ENCODE measurements at regions not wholly inside any gene's neighbourhood (a gene's known extent, or its start where the extent isn't known, plus 50 kb on each side); places are given as distances from the start of the nearest gene placed in this dataset.
A peak's percentile ranks its signal among the peaks of the same experiment; 100 is the strongest.
"Not testable (repeated sequence)": the region's sequence is repeated elsewhere in the genome, so short reads cannot be mapped to it uniquely, and the experiment has no call there.

DNA sequence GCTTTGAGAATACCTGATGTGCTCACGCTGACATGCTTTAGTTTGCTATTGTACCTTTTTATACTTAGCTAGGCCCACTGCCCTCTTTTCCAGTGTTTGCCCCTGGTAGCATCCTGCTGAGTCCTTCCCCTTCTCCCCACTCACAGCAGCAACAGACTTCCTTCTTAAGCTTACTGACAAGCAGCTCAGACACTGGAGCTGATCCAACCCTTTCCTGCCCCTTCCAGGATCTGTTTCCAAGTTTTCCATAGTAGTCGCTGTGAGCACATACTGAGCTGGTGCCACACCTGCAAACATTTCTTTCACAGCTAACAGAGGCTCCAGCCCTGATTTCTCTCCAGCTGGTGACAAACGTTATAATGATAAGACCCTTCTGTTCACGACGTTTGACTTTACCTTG is 991.4 kb upstream of the CELF4 start:
- no peak for DNase-seq

DNA sequence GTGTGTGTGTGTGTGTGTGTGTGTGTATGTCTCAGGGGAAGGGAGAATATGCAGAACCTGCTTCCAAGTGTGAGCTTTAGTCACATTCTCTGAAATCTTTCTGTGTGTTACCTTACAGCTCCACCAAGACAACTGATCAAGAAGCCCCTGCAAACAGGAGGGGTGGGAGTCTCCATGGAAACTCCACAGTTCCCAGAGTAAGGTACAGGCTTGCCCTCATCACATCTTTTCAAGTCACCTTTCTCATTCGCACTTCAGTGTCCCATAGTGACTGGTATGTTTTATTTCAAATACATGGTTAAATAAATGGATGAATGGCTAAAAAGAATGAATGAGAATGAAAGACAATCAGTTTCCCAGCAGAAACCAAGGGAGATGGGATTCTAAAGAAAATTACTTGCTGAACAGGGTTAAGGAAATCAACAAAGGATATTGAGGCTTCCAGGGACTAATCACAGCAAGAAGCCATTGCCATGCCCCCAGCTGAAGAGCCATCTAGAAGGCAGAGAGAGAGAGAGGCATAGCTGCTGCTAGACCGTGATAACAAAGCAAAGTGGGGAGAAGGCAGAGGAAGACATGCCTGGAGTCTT is 987.2 kb upstream of the CELF4 start:
- no peak for DNase-seq

DNA sequence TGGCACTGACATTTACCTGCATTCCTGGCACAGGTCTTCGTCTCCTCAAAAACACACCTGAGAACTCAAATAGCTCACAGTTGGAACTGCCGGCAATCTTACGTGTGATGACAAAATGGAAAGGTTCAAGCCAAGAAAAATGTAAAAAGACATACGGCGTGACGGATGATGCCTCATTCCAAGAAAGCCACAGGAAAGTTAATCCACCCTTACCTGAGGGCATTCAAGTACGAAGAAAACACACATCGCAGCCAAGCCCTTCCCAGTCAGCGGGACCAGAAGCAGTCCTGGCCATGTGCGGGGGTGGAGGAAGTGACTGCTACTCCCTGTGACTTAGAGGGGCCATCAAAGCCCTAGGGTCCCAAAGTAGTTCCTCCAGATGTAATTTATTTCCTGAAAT is 986.3 kb upstream of the CELF4 start:
- DNase-seq = no peak

DNA sequence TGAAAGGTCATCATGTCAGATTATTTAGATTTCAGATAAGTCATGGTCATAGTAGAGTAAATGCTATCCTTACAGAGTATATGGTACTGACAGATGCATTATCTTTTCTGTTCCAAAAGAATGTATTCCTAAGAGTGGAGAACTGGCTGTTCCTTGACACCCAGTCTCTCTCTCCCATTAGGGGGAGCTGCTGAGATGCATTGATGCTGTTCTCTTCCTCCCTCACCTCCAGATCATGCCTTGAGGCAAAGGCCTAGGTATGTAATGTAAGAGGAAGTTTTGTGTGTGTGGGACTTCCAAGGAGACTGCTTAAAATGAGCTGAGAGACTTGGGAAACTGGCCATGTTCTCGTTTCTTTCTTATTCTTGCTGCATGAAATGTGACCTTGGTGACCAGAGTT is 979.5 kb upstream of the CELF4 start:
- DNase-seq = peak; percentile 16

DNA sequence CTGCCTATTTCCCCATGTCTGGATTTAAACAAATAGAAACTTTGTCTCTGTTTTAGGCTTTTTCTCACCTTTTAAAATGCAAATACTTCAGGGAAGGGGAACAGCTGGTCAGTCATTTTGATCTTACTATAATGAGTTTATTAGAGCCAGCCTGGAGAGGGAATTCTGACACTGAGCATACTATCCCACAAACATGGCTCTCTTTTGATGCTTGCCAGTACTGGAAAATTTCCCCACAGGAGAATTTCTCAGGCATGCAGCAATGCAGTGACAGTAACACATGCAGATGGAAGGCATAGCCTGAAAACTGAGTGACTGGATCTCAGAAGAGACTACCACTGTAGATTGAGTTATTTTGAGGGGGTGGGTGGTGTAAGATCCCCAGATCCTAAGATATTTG is 974.3 kb upstream of the CELF4 start:
- DNase-seq = no peak

DNA sequence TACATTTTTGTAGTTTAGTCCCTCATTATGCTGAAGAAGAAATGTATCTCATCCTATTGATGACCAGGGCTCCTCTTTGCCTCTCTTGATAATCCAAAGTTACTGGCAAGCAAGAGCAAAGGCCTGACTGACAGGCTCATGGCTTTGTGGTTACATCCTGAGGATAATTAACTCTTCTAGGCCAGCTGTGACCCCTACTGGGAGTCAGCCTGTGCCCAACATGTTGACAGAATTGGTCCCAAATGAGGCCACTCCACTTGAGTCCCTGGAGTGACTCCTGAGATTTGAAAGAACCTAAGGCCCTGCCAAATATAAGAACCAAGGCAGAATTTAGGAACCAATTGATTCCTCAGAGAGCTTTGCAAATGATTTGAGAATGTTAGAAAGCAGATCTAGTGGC is 973.8 kb upstream of the CELF4 start:
- DNase-seq = no peak

DNA sequence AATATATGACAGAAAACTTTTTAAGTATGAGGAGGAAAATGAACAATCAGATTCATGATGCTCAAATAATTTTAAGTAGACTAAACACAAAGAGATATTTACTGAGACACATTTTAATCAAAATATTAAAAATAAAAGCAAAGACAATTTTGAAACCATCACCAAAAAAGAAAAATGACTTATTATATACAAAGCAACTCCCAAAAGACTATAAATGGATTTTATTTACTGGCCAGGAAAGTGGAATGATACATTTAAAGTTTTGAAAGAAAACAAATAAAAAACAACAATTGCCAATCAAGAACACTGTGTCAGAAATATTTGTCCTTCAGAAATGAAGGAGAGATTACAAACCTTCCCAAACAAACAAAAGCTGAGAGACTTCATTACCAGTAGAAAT is 968.5 kb upstream of the CELF4 start:
- DNase-seq = no peak

DNA sequence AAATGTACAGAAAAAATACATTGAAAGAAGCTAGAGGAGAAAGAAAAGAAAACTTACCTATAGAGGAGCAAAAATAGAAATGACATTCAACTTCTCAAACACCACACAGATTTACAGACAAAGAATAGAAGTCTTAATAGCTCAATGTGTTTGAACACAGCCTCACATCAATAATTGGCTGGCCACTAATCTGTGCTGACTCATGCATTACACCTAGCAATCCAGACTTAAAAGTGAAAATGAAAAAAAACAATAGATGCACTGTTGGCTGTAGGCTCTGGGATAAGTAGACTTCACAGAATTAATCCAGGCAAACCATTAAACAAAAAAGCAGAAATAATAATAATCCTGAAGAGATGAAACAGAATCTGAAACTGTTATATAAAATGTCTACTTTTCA is 961.3 kb upstream of the CELF4 start:
- no peak for DNase-seq

DNA sequence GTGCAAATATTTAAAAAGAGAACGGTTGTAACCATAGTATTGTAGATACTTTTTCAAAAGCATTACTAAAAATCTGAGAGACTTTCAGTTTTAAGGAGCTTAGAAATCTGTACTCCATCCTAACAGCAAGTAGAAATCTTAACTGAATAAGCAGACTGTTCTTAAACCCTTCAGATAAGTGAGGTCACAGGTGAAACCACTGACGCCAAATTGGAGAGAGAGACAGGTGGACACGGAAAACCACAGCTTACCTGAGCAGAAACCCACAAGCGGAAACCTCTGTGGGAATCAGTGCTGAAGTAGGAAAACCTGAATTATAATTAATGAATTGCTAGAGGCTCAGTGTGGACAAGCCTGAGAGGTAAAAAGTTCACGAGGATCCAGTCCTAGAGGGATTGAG is 959.4 kb upstream of the CELF4 start:
- no peak for DNase-seq

DNA sequence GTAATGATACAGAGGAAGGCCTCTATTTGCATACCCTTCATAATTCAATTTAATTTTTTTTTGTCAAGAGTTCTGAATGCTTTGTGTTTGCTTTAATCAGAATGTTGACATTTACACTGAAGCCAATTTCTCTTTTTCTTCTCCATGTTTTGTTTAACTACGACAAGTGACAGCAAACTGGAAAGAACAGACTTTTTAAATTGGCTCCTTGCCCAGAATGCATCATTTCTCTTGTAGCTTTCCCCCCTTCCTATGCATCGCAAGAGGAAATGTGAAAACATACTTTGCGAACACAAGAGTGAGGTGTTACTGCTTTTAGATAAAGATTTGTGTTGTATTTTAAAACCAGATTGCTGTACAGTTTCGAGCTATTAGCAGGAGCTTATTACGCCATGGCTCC is 955.2 kb upstream of the CELF4 start:
- DNase-seq = no peak

DNA sequence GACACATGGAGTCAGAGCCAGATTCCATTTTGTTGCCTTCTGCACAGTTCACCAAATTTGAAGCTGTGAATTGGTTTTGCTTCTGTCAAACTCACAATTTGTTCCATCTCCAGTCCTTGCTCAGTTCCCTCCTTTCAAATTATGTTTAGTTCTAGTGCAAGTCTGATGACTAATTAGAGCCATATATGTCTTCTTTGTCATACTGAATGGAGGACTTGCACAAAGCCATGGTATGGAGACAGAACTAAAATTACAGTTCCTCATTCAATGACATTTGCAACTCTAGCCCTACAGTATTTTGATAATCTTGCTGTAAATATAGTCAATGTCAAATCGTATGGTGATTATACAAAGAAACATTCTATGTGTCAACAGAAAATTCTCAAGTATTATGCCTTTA is 936.9 kb upstream of the CELF4 start:
- DNase-seq = no peak

DNA sequence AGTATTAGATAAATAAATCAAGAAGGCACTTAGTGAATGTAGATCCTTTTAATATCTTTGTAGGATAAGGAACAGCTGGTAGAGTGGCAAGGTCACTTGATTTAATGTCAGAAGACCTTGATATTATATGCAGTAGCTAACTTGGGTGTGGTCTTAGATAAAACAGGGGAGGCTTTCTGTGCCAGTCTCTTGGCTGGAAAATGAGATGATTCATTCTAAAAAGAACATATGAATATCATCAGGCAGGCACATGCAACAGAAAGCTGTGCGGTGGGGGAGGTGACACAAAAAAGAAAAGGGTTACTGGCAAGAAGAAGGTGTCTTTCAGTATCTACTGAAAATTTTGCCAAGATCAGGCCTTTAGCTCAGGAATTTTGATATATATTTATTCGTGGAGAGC is 931.7 kb upstream of the CELF4 start:
- DNase-seq = peak; percentile 56

DNA sequence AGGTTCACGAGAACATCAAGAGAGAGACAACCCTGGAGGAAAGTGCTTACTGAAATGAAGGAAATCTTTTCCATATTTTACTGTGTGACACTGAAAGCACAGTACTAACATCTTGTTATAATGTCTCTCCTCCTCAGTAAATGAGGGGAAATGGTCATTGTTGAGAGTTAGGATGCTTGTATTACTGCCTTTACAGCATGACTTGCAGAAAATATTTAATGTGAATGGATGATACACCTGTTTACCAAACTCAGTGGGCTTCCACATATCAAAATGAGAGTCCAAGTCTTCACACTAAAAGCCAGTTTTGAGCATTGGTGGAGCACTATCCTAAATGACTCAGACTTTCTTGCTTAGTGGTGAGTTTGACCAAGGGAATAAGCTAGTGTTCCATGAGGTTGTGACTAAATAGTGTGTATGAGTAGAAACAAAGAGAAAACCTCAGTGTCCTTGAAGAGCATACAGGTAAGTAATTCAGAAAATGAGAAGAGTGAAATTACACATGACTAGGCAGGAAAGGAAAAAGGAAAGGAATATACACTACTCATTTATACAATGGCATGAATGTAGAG is 930.7 kb upstream of the CELF4 start:
- DNase-seq = no peak

DNA sequence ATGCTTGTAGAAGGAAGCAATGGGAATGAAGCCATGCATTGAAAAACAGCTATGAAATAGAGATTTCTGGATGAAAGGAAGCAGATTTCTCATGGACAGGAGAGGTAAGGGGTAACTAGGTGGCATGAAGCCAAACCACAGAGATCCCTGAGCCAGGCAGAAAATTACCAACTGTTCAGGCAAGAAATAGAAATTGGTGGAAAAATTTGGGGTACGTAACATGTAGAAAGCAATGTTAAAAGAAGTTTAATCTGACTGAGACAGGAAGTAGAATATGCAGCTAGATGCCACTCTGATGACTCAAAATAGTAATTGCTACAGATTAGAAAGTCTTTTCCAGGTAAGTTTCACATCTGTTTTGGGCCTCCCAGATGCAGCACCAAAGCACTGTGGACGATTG is 928.5 kb upstream of the CELF4 start:
- no peak for DNase-seq

DNA sequence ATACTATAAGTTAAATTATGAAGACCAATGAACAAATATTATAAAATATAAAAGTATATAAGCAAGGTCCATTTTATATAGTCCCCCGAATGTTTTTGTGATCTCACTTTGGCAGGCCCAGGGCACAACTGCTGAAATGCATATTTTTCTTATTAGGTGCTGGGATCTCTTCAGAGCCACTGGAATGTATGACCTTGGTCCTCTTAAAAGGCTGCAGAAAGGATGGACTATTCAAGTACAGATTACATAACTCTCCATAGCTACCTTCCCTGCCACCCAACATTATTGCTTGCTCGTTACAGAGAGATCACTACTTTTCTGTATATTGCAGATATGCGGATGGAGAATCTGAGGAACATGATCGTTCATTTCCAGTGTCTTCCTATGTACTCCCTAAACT is 925.6 kb upstream of the CELF4 start:
- no peak for DNase-seq

DNA sequence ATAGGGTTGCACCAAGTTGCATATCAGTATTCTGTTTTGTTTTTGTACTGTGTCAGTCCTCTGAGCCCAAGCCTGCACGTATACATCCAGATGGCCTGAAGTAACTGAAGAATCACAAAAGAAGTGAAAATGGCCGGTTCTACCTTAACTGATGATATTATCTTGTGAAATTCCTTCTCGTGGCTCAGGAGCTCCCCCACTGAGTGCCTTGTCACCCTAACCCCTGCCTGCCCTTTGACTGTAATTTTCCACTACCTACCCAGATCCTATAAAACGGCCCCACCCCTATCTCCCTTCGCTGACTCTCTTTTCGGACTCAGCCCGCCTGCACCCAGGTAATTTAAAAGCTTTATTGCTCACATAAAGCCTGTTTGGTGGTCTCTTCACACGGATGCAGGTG is 924.1 kb upstream of the CELF4 start:
- not testable (repeated sequence) for DNase-seq

DNA sequence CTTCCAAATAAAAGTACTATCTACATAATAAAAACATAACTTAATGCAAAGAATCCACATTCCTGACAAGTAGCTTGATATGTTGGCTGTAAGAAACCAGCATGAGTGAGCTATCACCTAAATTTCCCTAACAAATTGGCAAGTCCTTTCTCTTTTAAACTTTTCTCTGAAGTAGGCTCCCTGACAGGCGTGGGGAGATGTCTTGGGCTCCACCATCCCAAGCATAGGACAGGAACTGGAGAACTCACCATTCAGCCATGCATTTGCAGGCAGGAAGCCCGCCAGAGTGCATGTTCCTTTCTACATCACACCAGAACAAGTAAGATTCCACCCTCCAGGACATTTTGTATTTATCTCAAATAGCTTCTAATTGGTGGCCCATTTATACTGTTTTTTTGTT is 921.9 kb upstream of the CELF4 start:
- no peak for DNase-seq

DNA sequence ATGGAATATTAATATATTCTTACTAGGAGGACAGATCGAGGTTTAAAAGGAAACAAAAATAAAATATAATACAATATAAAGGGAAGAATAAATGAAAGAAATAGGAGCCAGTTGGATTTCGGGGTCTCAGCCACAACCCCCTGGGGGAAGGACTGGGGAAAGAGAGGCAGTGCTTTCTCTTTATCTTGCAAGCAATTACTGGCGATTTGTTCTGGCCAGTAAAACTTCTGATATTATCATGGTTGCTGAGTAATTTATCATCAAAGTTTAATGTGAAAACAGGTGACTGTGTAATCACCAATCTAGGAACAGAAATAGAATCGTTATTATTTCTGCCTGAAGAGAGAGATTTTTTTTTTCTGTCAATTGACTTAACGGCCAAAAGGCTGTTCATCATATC is 917.7 kb upstream of the CELF4 start:
- DNase-seq = no peak

DNA sequence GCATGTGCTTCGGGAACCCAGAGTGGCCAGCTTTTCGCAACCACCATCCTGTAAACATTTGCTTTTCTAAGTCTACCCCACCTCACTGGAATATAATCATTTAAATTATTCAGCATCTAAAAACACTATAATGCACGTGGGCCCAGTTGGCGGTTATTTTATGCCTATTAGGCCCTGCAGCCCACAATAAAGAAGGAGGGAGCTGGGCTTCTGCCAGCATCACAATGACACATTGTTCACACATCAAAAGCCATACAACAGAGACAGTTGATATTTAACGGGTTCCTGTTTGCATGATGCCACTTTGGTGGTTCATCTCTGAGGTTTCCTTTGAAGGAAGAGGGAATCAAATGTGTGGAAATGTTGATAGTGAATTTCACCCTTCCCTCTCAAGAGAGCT is 916.0 kb upstream of the CELF4 start:
- DNase-seq = peak; percentile 2

DNA sequence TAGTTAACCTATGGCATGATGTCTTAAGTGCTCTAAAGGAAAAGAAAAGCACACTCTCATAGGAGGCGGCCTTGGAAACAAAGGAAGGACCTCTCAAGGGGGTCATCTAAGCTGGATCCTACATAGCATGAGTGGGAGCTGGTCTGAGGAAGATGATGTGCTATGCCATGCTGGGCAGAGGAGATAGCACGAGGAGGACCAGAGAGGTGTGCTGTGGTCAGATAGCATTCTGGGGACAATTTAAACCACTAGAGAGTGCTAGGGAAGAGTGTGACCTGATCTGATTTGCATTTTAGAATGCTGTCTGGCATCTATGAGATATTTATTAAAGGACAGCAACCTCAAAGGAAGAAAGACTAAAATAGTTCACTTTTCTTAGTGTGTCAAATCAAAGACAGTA is 910.1 kb upstream of the CELF4 start:
- DNase-seq = no peak

DNA sequence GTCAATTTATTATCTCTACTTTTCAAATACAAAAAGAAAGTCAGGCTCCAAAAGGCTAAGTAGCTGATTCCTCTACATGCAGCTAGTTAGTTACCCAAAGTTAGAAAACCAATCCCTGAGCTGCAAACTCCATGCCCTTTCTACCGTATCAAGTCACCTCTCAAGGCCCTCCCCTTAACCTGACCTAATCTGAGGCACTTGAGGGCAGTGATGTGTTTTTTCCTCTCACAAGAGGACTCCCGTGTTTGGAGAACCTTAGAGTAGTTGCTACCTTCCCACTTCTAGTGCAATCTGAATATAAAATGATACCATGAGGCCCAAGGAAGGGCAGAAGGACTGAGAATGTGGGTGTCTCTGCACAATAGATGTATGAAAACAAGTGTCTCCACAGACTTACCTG is 907.9 kb upstream of the CELF4 start:
- DNase-seq = no peak

DNA sequence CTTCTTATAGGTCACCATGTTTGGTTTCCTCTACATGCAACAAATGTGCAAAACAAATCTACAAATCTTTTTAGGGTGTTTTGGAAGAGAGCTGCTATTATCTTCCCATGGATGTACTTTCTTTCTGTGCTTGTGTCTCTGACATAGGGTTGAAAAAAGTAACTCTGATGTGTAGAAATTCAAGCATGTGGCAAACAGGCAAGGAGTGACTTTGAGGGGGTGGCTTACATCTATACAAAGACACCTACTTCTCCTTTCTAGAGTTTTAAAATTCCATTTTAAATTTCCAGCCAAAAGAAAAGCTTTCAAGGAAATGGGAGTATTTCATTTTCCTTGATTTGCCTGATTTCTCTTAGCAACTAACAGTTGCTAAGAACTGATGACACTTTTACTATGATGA is 904.8 kb upstream of the CELF4 start:
- DNase-seq = no peak

DNA sequence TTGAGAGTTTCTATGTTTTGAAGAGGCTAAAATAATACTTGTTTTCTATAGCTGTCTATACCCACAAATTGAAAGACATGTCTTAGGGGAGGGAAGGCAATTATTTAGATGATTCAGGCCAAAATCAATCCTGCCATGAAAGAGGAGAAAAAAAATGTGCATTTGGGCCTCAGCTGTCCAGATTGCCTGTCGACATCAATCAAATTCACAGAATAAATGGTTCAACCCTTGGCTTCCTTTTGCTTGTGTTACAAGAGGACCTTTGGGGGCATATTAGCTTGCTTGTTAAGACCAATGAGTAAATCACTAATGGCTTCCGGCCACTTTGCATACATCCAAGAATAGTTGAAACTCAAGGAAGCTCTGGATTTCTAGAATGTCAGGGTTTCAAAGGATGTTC is 900.8 kb upstream of the CELF4 start:
- DNase-seq = no peak

DNA sequence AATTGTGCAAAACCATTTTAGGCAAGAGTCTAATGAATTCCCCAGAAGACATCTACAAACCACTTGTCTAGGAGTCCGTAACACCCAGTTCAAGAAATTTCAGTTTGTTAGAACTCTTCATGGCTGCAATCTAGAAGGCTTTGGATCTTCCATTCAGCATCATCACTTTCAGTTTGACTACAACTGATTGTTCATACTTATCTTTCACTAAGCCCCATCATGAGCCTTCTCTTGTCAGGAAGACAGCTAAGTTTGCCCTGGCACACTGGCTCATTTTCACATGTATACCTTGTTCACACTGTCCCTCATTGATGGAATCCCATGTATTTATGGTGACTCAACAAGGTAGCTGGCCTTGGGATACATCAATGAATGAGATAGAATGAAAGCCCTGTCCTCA is 898.4 kb upstream of the CELF4 start:
- DNase-seq = no peak

DNA sequence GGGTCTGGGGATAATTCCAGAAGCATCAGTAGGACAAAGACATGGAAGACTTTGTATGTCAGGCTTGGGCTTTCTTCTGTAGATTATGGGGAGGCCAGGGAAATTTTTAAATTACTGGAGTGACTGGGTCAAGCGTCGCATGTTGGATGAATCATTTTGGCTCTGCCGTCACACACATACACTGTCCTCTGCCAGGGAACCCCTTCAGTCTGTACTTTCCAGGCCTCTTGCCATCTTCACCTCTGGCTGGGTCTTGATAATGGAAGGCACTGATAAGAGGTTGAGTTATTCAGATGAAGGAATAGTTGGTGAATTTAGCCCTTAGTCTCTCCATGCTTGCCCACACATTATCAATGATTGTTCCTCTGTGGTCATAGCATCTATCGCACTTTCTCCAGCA is 895.1 kb upstream of the CELF4 start:
- DNase-seq = peak; percentile 34

Data from hematopoietic multipotent progenitor cell treated with erythropoietin and hydrocortisone succinate and interleukin-3 and kit ligand, for 8 days (in vitro differentiated cells).